K562 (cell line): ENCODE measurements at regions not wholly inside any gene's neighbourhood (a gene's known extent, or its start where the extent isn't known, plus 50 kb on each side); places are given as distances from the start of the nearest gene placed in this dataset.

ENCODE experiments used
- LEF1 ChIP-seq: fragments of 450-650 bp; IDR thresholded peaks from 2 replicates; pipeline ENCODE4 v1.6.1; 2016; ENCODE audit warnings: mild to moderate bottlenecking
- SP2 ChIP-seq: IDR thresholded peaks from 2 replicates; pipeline ENCODE4 v1.6.1; 2011; ENCODE audit warnings: mild to moderate bottlenecking, low read depth, low read length, moderate library complexity; ENCODE audit not compliant: poor library complexity, severe bottlenecking; ENCODE audit errors: extremely low read depth
- TF ChIP-seq, protein P1 (sequence below): sonication (generic); formaldehyde crosslinking; IDR thresholded peaks from 2 replicates; pipeline ENCODE4 v1.8.1; 2023; ENCODE audit warnings: mild to moderate bottlenecking, missing genetic modification reagents

DNA sequence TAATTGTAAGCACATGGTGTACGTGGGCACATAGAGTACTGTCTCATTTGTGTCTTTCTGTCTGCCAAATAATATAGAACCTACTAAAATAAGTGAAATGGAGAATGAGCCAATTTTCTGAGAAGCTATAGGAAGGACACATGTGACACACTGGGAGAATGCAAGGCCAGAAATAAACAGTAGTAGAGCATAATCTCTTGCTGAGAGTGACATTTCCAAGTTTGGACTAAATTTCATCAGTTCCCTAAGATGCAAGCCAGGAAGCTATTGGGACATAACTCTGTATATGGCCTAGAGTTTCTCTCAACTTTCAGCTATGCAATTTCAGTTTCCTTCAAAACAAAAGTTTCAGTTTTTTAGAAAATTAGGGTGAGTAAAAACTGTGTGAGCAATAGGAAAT, 638.7 kb downstream of the PCDH18 start:
- TF ChIP-seq LEF1 = no peak
- no peak for TF ChIP-seq SP2
- TF ChIP-seq, protein P1, sequence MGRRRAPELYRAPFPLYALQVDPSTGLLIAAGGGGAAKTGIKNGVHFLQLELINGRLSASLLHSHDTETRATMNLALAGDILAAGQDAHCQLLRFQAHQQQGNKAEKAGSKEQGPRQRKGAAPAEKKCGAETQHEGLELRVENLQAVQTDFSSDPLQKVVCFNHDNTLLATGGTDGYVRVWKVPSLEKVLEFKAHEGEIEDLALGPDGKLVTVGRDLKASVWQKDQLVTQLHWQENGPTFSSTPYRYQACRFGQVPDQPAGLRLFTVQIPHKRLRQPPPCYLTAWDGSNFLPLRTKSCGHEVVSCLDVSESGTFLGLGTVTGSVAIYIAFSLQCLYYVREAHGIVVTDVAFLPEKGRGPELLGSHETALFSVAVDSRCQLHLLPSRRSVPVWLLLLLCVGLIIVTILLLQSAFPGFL = no peak
